LHCN-M2 (cell line): ENCODE measurements at regions not wholly inside any gene's neighbourhood (a gene's known extent, or its start where the extent isn't known, plus 50 kb on each side); places are given as distances from the start of the nearest gene placed in this dataset.

Experiments
- DNase-seq: peaks from one replicate; pipeline ENCODE4 v3.0.0-alpha.2; 2012; ENCODE audit warnings: low read depth

DNA sequence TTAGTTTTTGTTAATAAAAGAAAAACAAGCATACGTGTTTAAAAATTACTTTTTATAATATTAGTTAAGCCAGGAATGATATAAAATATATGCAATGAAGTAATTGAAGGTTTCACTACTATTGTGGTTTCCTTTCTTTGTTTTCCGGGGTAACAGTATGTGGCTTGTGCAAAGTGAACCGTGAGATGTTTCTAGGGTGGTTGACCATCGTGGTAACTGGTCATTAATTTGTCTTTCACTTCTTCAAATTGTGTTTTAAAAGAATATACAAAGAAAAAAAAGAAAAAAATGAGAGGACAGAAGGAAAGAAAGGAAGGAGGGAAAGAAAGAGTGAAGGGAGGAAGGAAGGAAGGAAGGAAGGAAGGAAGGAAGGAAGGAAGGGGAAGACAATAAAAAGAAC lies 330.1 kb upstream of the CPXCR1 start:
- DNase-seq: no peak

DNA sequence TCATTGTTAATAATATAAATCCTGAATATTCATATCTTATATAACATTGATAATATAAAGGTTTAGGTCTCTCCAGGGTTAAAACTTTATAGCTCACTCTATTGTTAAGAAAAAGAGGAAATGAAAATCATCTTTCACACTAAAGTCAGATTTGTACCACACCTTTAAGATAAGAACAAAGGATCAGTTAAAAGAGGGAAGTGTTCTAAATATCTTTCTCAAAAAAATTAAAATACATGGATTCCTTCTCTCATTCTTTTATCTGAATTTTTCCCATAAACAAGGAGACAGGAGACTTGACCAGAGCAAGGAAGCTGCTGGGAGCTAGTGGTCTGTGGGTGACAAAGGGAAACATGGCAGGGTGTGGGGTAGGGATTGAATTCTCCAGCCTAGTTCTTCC lies 323.0 kb upstream of the CPXCR1 start:
- DNase-seq: no peak

DNA sequence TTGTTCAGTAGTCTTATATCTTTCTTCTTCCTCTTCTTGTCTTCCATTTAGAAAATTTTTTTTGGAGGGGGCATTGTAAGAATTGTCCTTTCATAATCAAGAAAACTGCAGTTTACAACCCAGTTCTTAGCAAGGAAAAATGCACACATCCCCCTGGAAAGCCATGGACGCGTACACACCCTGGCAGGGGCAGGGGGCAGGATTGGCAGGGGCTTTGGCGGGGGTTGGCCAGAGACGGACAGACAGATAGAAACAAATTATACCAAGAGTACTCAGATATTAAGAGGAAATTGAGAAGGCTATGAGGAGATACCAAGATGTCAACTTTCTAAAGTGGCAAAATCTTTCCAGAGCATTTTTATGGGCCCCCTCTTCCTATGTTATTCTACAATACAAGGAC lies 322.5 kb upstream of the CPXCR1 start:
- DNase-seq: no peak

DNA sequence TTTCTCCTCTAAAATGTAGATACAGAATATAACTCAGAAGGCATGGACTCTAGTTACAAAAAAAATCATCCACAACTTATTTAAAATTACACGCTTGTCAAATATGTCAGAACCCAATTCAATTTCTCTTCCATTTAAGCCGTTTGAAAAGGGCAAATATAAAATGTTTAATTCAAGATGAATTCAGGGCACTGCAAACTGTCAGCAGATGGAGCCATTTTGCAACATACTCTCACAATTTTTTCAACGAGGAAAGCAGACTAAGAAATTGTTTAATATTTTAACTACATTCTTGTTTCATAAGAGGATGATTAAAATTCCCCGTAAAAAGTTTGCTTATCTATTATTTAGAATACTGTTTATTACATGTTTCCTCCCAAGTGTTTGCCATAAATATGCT lies 321.3 kb upstream of the CPXCR1 start:
- no peak for DNase-seq

DNA sequence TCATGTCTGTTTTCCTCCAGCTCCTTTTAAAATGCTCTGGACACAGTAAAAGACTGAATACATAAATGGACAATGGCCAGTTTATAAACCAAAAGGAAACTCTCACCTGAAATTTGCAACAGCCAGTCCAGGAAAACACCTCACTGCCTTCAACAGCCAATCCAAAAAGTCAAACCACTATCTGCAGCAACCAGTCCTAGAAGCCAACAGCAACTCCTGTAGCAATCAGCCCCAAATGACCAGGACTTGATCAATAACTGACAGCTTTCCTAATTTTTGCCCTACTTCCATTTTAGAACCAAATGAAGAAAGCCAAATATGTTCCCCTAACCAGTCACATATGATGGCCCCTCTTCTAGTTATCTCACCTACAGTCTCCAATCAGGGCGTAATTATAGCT lies 309.5 kb upstream of the CPXCR1 start:
- DNase-seq: no peak

DNA sequence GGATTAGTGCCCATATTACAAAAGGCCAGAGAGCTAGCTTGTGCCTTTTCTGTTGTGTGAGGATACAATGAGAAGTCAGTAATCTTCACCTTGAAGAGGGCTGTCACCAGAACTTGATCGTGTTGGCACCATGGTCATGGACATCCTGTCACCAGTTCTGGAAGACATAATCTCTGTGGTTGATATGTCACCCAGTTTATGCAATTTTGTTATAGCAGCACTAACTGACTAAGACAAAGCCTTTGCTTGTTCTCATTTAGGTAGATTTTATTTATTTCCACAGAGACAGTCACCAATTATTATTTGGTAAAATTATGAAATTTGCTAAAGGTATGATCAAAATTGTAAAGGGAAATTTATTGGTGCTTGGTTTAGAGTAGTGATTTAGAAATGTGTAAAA lies 308.8 kb upstream of the CPXCR1 start:
- no peak for DNase-seq

DNA sequence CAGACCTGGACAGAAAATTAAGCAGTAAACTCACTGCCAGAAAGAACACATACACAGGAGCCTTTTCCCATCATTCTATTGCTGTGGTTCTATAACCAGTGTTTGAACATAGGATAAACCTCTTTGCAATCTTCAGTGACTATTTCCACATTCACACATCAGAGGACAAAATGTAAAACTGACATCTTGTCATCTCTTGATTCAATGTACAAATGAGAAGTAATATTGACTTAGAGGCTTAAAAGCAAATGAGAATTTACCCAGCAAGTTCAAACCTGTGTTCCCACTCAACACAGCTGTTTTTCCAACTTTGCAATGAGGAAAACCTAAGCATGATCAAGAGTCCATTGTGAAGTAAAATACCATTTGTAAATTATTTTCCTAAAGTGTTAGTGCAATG lies 307.1 kb upstream of the CPXCR1 start:
- no peak for DNase-seq
